A549 (cell line): ENCODE measurements at regions not wholly inside any gene's neighbourhood (a gene's known extent, or its start where the extent isn't known, plus 50 kb on each side); places are given as distances from the start of the nearest gene placed in this dataset.

Experiments used
- ATAC-seq, 2 experiments: fragments of 200-7000 bp in 1 of 2; fragments of >200 bp in 1 of 2; cut with Nextera tagmentation in 1 of 2; cut with Tn5 transposase in 1 of 2; 3 replicates each; pipeline versions ENCODE4 v1.8.0 to v1.9.1; 2018 to 2020; ENCODE audit warnings: mild to moderate bottlenecking in 1 of 2, moderate library complexity in 1 of 2
- CTCF ChIA-PET: fragments of 300-600 bp; sonication (Branson Sonifier 250); formaldehyde crosslinking; extraction: SDS; loops from one replicate; lab custom pipeline; 2021; ENCODE audit warnings: antibody characterized with exemption, inconsistent platforms; lab: Yijun Ruan, JAX
- POLR2A ChIA-PET: fragments of 350-600 bp; formaldehyde crosslinking; extraction: SDS; loops from one replicate; lab custom pipeline; 2021; ENCODE audit warnings: antibody characterized with exemption, inconsistent platforms; lab: Yijun Ruan, JAX
- DNase-seq, 2 experiments: peaks; one replicate each; pipeline versions ENCODE4 v3.0.0 to v3.0.0-alpha.2; 2011 to 2016; ENCODE audit warnings: low read depth in 1 of 2, low spot score in 1 of 2
- FAIRE-seq: peaks from 2 replicates; lab custom pipeline; 2011; peaks lifted over from hg19 to GRCh38; lab: Jason Lieb, UNC
- H3K27ac ChIP-seq, 2 experiments: fragments of >200 bp; sonication (Bioruptor Twin); formaldehyde crosslinking; 3 replicates each; pipeline ENCODE4 v1.5.1; 2016 to 2017
- H3K4me1 ChIP-seq: fragments of >200 bp; sonication (Bioruptor Twin); formaldehyde crosslinking; 3 replicates; pipeline ENCODE4 v1.6.1; 2016
- H3K4me2 ChIP-seq: fragments of >200 bp; sonication (Bioruptor Twin); formaldehyde crosslinking; 3 replicates; pipeline ENCODE4 v1.6.1; 2016
- H3K4me3 ChIP-seq: fragments of >200 bp; sonication (Bioruptor Twin); formaldehyde crosslinking; 3 replicates; pipeline ENCODE4 v1.5.1; 2016
- H3K9me3 ChIP-seq: fragments of >200 bp; sonication (Bioruptor Twin); formaldehyde crosslinking; 3 replicates; pipeline ENCODE4 v1.6.1; 2016
- ATOH8 ChIP-seq: fragments of 250-450 bp; sonication (Bioruptor Pico); IDR thresholded peaks from 2 replicates; pipeline ENCODE4 v1.5.0; 2020; ENCODE audit warnings: low read depth, mild to moderate bottlenecking, moderate library complexity
- BCL3 ChIP-seq: fragments of >200 bp; sonication (Bioruptor Twin); formaldehyde crosslinking; IDR thresholded peaks from 3 replicates; pipeline ENCODE4 v1.6.1; 2016
- BHLHE40 ChIP-seq: IDR thresholded peaks from 2 replicates; pipeline ENCODE4 v1.6.1; 2012; ENCODE audit warnings: low read depth, low read length, inconsistent platforms
- CBX2 ChIP-seq: fragments of 200-600 bp; sonication (generic); IDR thresholded peaks from 2 replicates; pipeline ENCODE4 v1.6.1; 2016; ENCODE audit warnings: low read depth, mild to moderate bottlenecking, borderline replicate concordance
- CTCF ChIP-seq: fragments of >200 bp; sonication (Bioruptor Twin); formaldehyde crosslinking; IDR thresholded peaks from 3 replicates; pipeline ENCODE4 v1.5.1; 2016
- ESRRA ChIP-seq: fragments of 150-350 bp; IDR thresholded peaks from 2 replicates; pipeline ENCODE4 v1.6.1; 2014; ENCODE audit warnings: mild to moderate bottlenecking, low read length, borderline replicate concordance
- FOSB ChIP-seq: fragments of 250-450 bp; sonication (Bioruptor Pico); IDR thresholded peaks from 2 replicates; pipeline ENCODE4 v1.5.0; 2020; ENCODE audit warnings: mild to moderate bottlenecking, moderate library complexity
- FOXS1 ChIP-seq: fragments of 250-450 bp; sonication (Bioruptor Pico); IDR thresholded peaks from 2 replicates; pipeline ENCODE4 v1.5.0; 2020; ENCODE audit warnings: mild to moderate bottlenecking, moderate library complexity
- GATA3 ChIP-seq: IDR thresholded peaks from 2 replicates; pipeline ENCODE4 v1.6.1; 2012; ENCODE audit warnings: borderline replicate concordance
- HES2 ChIP-seq: fragments of >200 bp; sonication (Bioruptor Twin); formaldehyde crosslinking; IDR thresholded peaks from 2 replicates; pipeline ENCODE4 v1.6.1; 2016
- HMGXB4 ChIP-seq: fragments of 250-450 bp; sonication (Bioruptor Pico); IDR thresholded peaks from 2 replicates; pipeline ENCODE4 v1.5.0; 2021; ENCODE audit warnings: mild to moderate bottlenecking, moderate library complexity, borderline replicate concordance
- HOXA7 ChIP-seq: fragments of 250-450 bp; sonication (Bioruptor Pico); IDR thresholded peaks from 2 replicates; pipeline ENCODE4 v1.5.0; 2020; ENCODE audit warnings: mild to moderate bottlenecking, moderate library complexity
- HOXB13 ChIP-seq: fragments of 250-450 bp; sonication (Bioruptor Pico); IDR thresholded peaks from 2 replicates; pipeline ENCODE4 v1.5.0; 2020; ENCODE audit warnings: low read depth, mild to moderate bottlenecking, moderate library complexity
- HOXB5 ChIP-seq: fragments of 250-450 bp; sonication (Bioruptor Pico); IDR thresholded peaks from 2 replicates; pipeline ENCODE4 v1.5.0; 2020; ENCODE audit warnings: mild to moderate bottlenecking, moderate library complexity
- KDM5A ChIP-seq: fragments of 200-600 bp; sonication (generic); IDR thresholded peaks from 2 replicates; pipeline ENCODE4 v1.6.1; 2016; ENCODE audit warnings: antibody characterized with exemption, mild to moderate bottlenecking
- PBX3 ChIP-seq: IDR thresholded peaks from 2 replicates; pipeline ENCODE4 v1.6.1; 2012
- RAD21 ChIP-seq, 2 experiments: fragments of >200 bp in 1 of 2; sonication (Bioruptor Twin) in 1 of 2; formaldehyde crosslinking in 1 of 2; IDR thresholded peaks in 1 of 2; conservative IDR thresholded peaks in 1 of 2; 2 replicates in 1 of 2; 3 replicates in 1 of 2; pipeline ENCODE4 v1.6.1; 2012 to 2018; ENCODE audit warnings: inconsistent platforms in 1 of 2
- RARB ChIP-seq: fragments of 250-450 bp; sonication (Bioruptor Pico); IDR thresholded peaks from 2 replicates; pipeline ENCODE4 v1.8.0; 2021; ENCODE audit warnings: mild to moderate bottlenecking, moderate library complexity
- RCOR1 ChIP-seq: fragments of 150-350 bp; IDR thresholded peaks from 2 replicates; pipeline ENCODE4 v1.6.1; 2014; ENCODE audit warnings: antibody characterized with exemption, low read length, low read depth
- REST ChIP-seq: fragments of 200-600 bp; sonication (generic); IDR thresholded peaks from 2 replicates; pipeline ENCODE4 v1.6.1; 2016; ENCODE audit warnings: antibody characterized with exemption, mild to moderate bottlenecking, moderate library complexity
- RNF2 ChIP-seq: fragments of 200-600 bp; sonication (generic); IDR thresholded peaks from 2 replicates; pipeline ENCODE4 v1.6.1; 2016; ENCODE audit warnings: low read depth, mild to moderate bottlenecking, antibody characterized with exemption, moderate library complexity, borderline replicate concordance
- SMC3 ChIP-seq: fragments of >200 bp; sonication (Bioruptor Twin); formaldehyde crosslinking; IDR thresholded peaks from 3 replicates; pipeline ENCODE4 v1.6.1; 2018; ENCODE audit warnings: inconsistent platforms
- TFCP2L1 ChIP-seq: fragments of 250-450 bp; sonication (Bioruptor Pico); IDR thresholded peaks from 2 replicates; pipeline ENCODE4 v1.5.0; 2021; ENCODE audit warnings: mild to moderate bottlenecking
- TP53 ChIP-seq: fragments of 250-450 bp; sonication (Bioruptor Pico); IDR thresholded peaks from 2 replicates; pipeline ENCODE4 v1.5.0; 2021; ENCODE audit warnings: mild to moderate bottlenecking, moderate library complexity
- USF2 ChIP-seq: fragments of 450-650 bp; IDR thresholded peaks from 2 replicates; pipeline ENCODE4 v1.6.1; 2014; ENCODE audit warnings: antibody characterized with exemption
- ZC3H11A ChIP-seq: fragments of 450-650 bp; IDR thresholded peaks from 2 replicates; pipeline ENCODE4 v1.6.1; 2014; ENCODE audit warnings: antibody characterized with exemption, mild to moderate bottlenecking
- ZNF302 ChIP-seq: fragments of 250-450 bp; sonication (Bioruptor Pico); IDR thresholded peaks from 2 replicates; pipeline ENCODE4 v1.9.0; 2021; ENCODE audit warnings: inconsistent platforms, mild to moderate bottlenecking, moderate library complexity
- WGBS: methylation state at CpG from one replicate; pipeline ENCODE4 v1.1.6; 2017; ENCODE audit errors: missing lambda C conversion rate; 5-methylcytosine and 5-hydroxymethylcytosine counted together

- H3K4me1 ChIP-seq: no peaks in the 10 kb centered on the region
- H3K4me3 ChIP-seq: no peak overlapping the region
- 0% methylated on average over 1 of the region's 1 CpG for WGBS
- no peak overlapping the region for H3K4me2 ChIP-seq
- ChIA-PET CTCF (no interaction called here), POLR2A (no interaction called here)
- no peak for DNase-seq
- H3K9me3 ChIP-seq: no peaks in the 10 kb centered on the region
- no peak overlapping the region for H3K27ac ChIP-seq
- TF ChIP-seq FOSB (CRISPR knock-in tag) (no peak), HOXA7 (no peak), GATA3 (no peak), HOXB5 (CRISPR knock-in tag) (no peak), HES2 (no peak), HMGXB4 (CRISPR knock-in tag) (no peak), BHLHE40 (no peak), PBX3 (no peak), ESRRA (no peak), ZNF302 (no peak), HOXB13 (CRISPR knock-in tag) (no peak), RARB (CRISPR knock-in tag) (no peak), CTCF (no peak), TFCP2L1 (no peak)
- ATAC-seq: no peak
- no peak for FAIRE-seq
Observed at GRCh38 chr1:83011265-83011664, 987.7 kb downstream of the TTLL7 start.

GRCh38 chr1:83006271-83006670 lies 992.7 kb downstream of the TTLL7 start:
- no peak for FAIRE-seq

More at GRCh38 chr1:83006271-83006670, 992.7 kb downstream of the TTLL7 start:
- ChIA-PET CTCF (no interaction called here), POLR2A (no interaction called here)
- H3K4me2 ChIP-seq: no peak overlapping the region
- H3K4me3 ChIP-seq: no peak overlapping the region
- H3K9me3 ChIP-seq: no peaks in the 10 kb centered on the region
- WGBS: 12% methylated on average over 2 of the region's 3 CpGs
- no peak overlapping the region for H3K27ac ChIP-seq
- DNase-seq: no peak
- H3K4me1 ChIP-seq: no peaks in the 10 kb centered on the region
- no peak for ATAC-seq
- no peak for TF ChIP-seq FOSB (CRISPR knock-in tag)
- TF ChIP-seq BCL3: no peak
- TF ChIP-seq KDM5A: no peak
- TF ChIP-seq TP53 (CRISPR knock-in tag): no peak
- TF ChIP-seq CBX2: no peak
- TF ChIP-seq RNF2: no peak
- no peak for TF ChIP-seq ATOH8 (CRISPR knock-in tag)
- TF ChIP-seq SMC3: no peak
- TF ChIP-seq BHLHE40: no peak
- no peak for TF ChIP-seq RAD21 (conservative IDR thresholded peaks at IDR 0.05 in 1 of 2, IDR thresholded peaks at IDR 0.05 in 1 of 2)
- no peak for TF ChIP-seq FOXS1 (CRISPR knock-in tag)
- no peak for TF ChIP-seq REST
- no peak for TF ChIP-seq RCOR1
- no peak for TF ChIP-seq HOXA7
- TF ChIP-seq USF2: no peak
- no peak for TF ChIP-seq ZC3H11A
